GM18951 (cell line): ENCODE measurements at regions not wholly inside any gene's neighbourhood (a gene's known extent, or its start where the extent isn't known, plus 50 kb on each side); places are given as distances from the start of the nearest gene placed in this dataset.

Experiments used
- POLR2A ChIP-seq: IDR thresholded peaks from 4 replicates; pipeline ENCODE4 v1.6.1; 2011; ENCODE audit warnings: mild to moderate bottlenecking; ENCODE audit not compliant: insufficient read length, insufficient read depth; ENCODE audit errors: extremely low read depth
- in situ Hi-C: fragments of 300-500 bp; cut with MboI; formaldehyde crosslinking; loops from one replicate; pipeline ENCODE4 v1.12.0; 2022; ENCODE audit warnings: low sequenced_read_pairs, mixed read lengths, inconsistent platforms; ENCODE audit not compliant: unreplicated experiment

GRCh38 chr1:30273456-30273855 lies 449.9 kb downstream of the MATN1 start:
- TF ChIP-seq POLR2A: no peak

GRCh38 chr1:30273021-30273325 lies 450.4 kb downstream of the MATN1 start:
- no peak for TF ChIP-seq POLR2A
- in situ Hi-C loops: no loop called here

More at GRCh38 chr1:30273456-30273855, 449.9 kb downstream of the MATN1 start:
- in situ Hi-C loops: no loop called here

GRCh38 chr1:30272277-30273020 lies 450.9 kb downstream of the MATN1 start:
- no peak for TF ChIP-seq POLR2A
- in situ Hi-C loops: no loop called here

- in situ Hi-C loops: no loop called here
- TF ChIP-seq POLR2A: no peak
Observed at GRCh38 chr1:30271401-30272276, 451.7 kb downstream of the MATN1 start.

- in situ Hi-C loops: no loop called here
- no peak for TF ChIP-seq POLR2A
Observed at GRCh38 chr1:30270461-30270860, 452.9 kb downstream of the MATN1 start.

GRCh38 chr1:30268923-30269666 lies 454.3 kb downstream of the MATN1 start:
- no peak for TF ChIP-seq POLR2A
- in situ Hi-C loops: no loop called here

GRCh38 chr1:30267856-30268255 lies 455.5 kb downstream of the MATN1 start:
- in situ Hi-C loops: no loop called here
- no peak for TF ChIP-seq POLR2A

- in situ Hi-C loops: no loop called here
- no peak for TF ChIP-seq POLR2A
Observed at GRCh38 chr1:30267046-30267445, 456.3 kb downstream of the MATN1 start.

GRCh38 chr1:30265127-30266070 lies 458.0 kb downstream of the MATN1 start:
- in situ Hi-C loops: no loop called here
- TF ChIP-seq POLR2A: no peak

GRCh38 chr1:30264672-30265025 lies 458.7 kb downstream of the MATN1 start:
- no peak for TF ChIP-seq POLR2A
- in situ Hi-C loops: no loop called here

- in situ Hi-C loops: no loop called here
- no peak for TF ChIP-seq POLR2A
Observed at GRCh38 chr1:30263888-30264671, 459.3 kb downstream of the MATN1 start.

GRCh38 chr1:30263405-30263804 lies 460.0 kb downstream of the MATN1 start:
- in situ Hi-C loops: no loop called here
- no peak for TF ChIP-seq POLR2A
